ENCODE measurements at regions not wholly inside any gene's neighbourhood (a gene's known extent, or its start where the extent isn't known, plus 50 kb on each side); places are given as distances from the start of the nearest gene placed in this dataset.

- TF ChIP-seq POLR2AphosphoS5 (IDR thresholded peaks at IDR 0.05; ENCODE audit: low read depth, low read length) (no peak), POLR2A (IDR thresholded peaks at IDR 0.05; ENCODE audit: low read depth, low read length) (no peak)
Observed at GRCh38 chr10:85138046-85138445, 809.7 kb downstream of the CCSER2 start.

All from GM12892 (cell line).